HepG2 (cell line): ENCODE measurements at regions not wholly inside any gene's neighbourhood (a gene's known extent, or its start where the extent isn't known, plus 50 kb on each side); places are given as distances from the start of the nearest gene placed in this dataset.

ENCODE experiments used
- ATAC-seq: fragments of 200-7000 bp; cut with Tn5 transposase; 3 replicates; pipeline ENCODE4 v1.9.1; 2020; ENCODE audit warnings: mild to moderate bottlenecking, moderate library complexity
- BruUV-seq: library from RNA; stranded (reverse); fragments of 400-500 nt; replicated peaks from 2 replicates; lab custom pipeline; 2021; lab: Mats Ljungman, UMichigan
- CTCF ChIA-PET: fragments of 300-600 bp; formaldehyde crosslinking; extraction: SDS; loops from one replicate; lab custom pipeline; 2021; ENCODE audit warnings: low total read pairs, inconsistent platforms, low intra/inter-chr PET ratio; lab: Yijun Ruan, JAX
- POLR2A ChIA-PET: fragments of 350-600 bp; sonication (Branson Sonifier 250); formaldehyde crosslinking; loops from one replicate; lab custom pipeline; 2020; ENCODE audit warnings: antibody characterized with exemption, inconsistent platforms; lab: Yijun Ruan, JAX
- DNase-seq: peaks from one replicate; pipeline ENCODE4 v3.0.0-alpha.2; 2015; ENCODE audit warnings: low spot score
- FAIRE-seq: peaks from 3 replicates; lab custom pipeline; 2011; peaks lifted over from hg19 to GRCh38; lab: Jason Lieb, UNC
- H2AFZ ChIP-seq: one replicate; pipeline ENCODE4 v1.6.1; 2011; ENCODE audit warnings: low read length, inconsistent platforms
- H3K27ac ChIP-seq: fragments of 300-600 bp; 3 replicates; pipeline ENCODE4 v1.8.0; 2011; ENCODE audit warnings: mixed run types, mild to moderate bottlenecking, mixed read lengths, low read length, inconsistent platforms; ENCODE audit not compliant: insufficient read depth; ENCODE audit errors: extremely low read length
- H3K27me3 ChIP-seq, 2 experiments: fragments of 200-600 bp in 1 of 2; 2 replicates in 1 of 2; 3 replicates in 1 of 2; pipeline versions ENCODE4 v1.6.0 to v1.8.0; 2011; ENCODE audit warnings: low read length in 2 of 2, mild to moderate bottlenecking in 2 of 2, moderate library complexity in 2 of 2, inconsistent platforms in 1 of 2; ENCODE audit not compliant: insufficient read depth in 2 of 2, control insufficient read depth in 1 of 2
- H3K36me3 ChIP-seq, 2 experiments: fragments of 200-600 bp in 1 of 2; replicated peaks in 1 of 2; 2 replicates in 1 of 2; 3 replicates in 1 of 2; pipeline versions ENCODE4 v1.5.1 to v1.8.0; 2011; ENCODE audit warnings: low read length in 2 of 2, inconsistent platforms in 1 of 2; ENCODE audit not compliant: insufficient read depth in 2 of 2, control insufficient read depth in 1 of 2
- H3K4me1 ChIP-seq: 2 replicates; pipeline ENCODE4 v1.5.1; 2012; ENCODE audit warnings: low read length, inconsistent platforms; ENCODE audit not compliant: insufficient read depth
- H3K4me2 ChIP-seq: 2 replicates; pipeline ENCODE4 v1.6.0; 2011; ENCODE audit warnings: low read depth, low read length, inconsistent platforms
- H3K4me3 ChIP-seq, 3 experiments: fragments of 200-600 bp in 1 of 3; sonication (generic), shearing (Covaris generic) in 1 of 3; replicated peaks in 1 of 3; 2 replicates each; pipeline ENCODE4 v1.5.1; 2011 to 2016; ENCODE audit warnings: low read length in 3 of 3, inconsistent platforms in 2 of 3, low read depth in 2 of 3, mild to moderate bottlenecking in 2 of 3, control low read depth in 1 of 3, mixed read lengths in 1 of 3; ENCODE audit not compliant: insufficient read depth in 1 of 3
- H3K79me2 ChIP-seq: one replicate; pipeline ENCODE4 v1.6.1; 2011; ENCODE audit warnings: low read length, inconsistent platforms; ENCODE audit not compliant: insufficient read depth
- H3K9ac ChIP-seq: 2 replicates; pipeline ENCODE4 v1.6.0; 2011; ENCODE audit warnings: mild to moderate bottlenecking, low read depth, low read length, inconsistent platforms; ENCODE audit not compliant: insufficient read depth
- H3K9me3 ChIP-seq: 2 replicates; pipeline ENCODE4 v1.5.1; 2012; ENCODE audit warnings: mild to moderate bottlenecking, low read length
- H4K20me1 ChIP-seq: 2 replicates; pipeline ENCODE4 v1.6.0; 2011; ENCODE audit warnings: inconsistent platforms, mild to moderate bottlenecking, low read length, moderate library complexity; ENCODE audit not compliant: insufficient read depth
- CEBPB ChIP-seq: IDR thresholded peaks from 2 replicates; pipeline ENCODE4 v1.6.1; 2011; ENCODE audit warnings: low read depth, low read length, improper control_type of control experiment, borderline replicate concordance
- DNMT3B ChIP-seq: conservative IDR thresholded peaks from 2 replicates; pipeline ENCODE4 v1.6.1; 2016; ENCODE audit warnings: missing biosample characterization, control low read depth
- IKZF4 ChIP-seq: sonication (generic); formaldehyde crosslinking; IDR thresholded peaks from 2 replicates; pipeline ENCODE4 v1.5.1; 2020; ENCODE audit warnings: borderline replicate concordance, mild to moderate bottlenecking, low read depth, missing genetic modification reagents; ENCODE audit errors: not compliant biosample characterization
- MAZ ChIP-seq, 2 experiments: sonication (generic) in 1 of 2; formaldehyde crosslinking in 1 of 2; IDR thresholded peaks; 2 replicates each; pipeline versions ENCODE4 v1.5.0 to v1.6.1; 2012 to 2020; ENCODE audit warnings: low read depth in 2 of 2, mild to moderate bottlenecking in 2 of 2, borderline replicate concordance in 1 of 2, improper control_type of control experiment in 1 of 2, low read length in 1 of 2, missing genetic modification reagents in 1 of 2, moderate library complexity in 1 of 2
- MIER2 ChIP-seq: IDR thresholded peaks from 2 replicates; pipeline ENCODE4 v1.6.1; 2016; ENCODE audit warnings: missing biosample characterization, missing genetic modification reagents
- SMC3 ChIP-seq: IDR thresholded peaks from 2 replicates; pipeline ENCODE4 v1.6.1; 2011; ENCODE audit warnings: low read length, improper control_type of control experiment
- SP140L ChIP-seq: sonication (generic); formaldehyde crosslinking; IDR thresholded peaks from 2 replicates; pipeline ENCODE4 v1.4.0; 2020; ENCODE audit warnings: missing genetic modification reagents, borderline replicate concordance
- ZKSCAN1 ChIP-seq: fragments of 150-350 bp; IDR thresholded peaks from 2 replicates; pipeline ENCODE4 v1.6.1; 2014; ENCODE audit warnings: low read length
- ZNF703 ChIP-seq: sonication (generic); formaldehyde crosslinking; IDR thresholded peaks from 2 replicates; pipeline ENCODE4 v1.5.1; 2020; ENCODE audit warnings: missing genetic modification reagents, mild to moderate bottlenecking, moderate library complexity, borderline replicate concordance
- ZNF850 ChIP-seq: sonication (generic); formaldehyde crosslinking; conservative IDR thresholded peaks from 2 replicates; pipeline ENCODE4 v1.9.0; 2021; ENCODE audit warnings: mild to moderate bottlenecking, missing genetic modification reagents
- WGBS: methylation state at CpG from one replicate; pipeline ENCODE4 v1.1.6; 2017; ENCODE audit warnings: low lambda C conversion rate; 5-methylcytosine and 5-hydroxymethylcytosine counted together
- in situ Hi-C: cut with HindIII; loops from 2 replicates; pipeline ENCODE4 v1.10.0; 2017; ENCODE audit warnings: low pct_unique_long_range_greater_than_20kb; ENCODE audit not compliant: extremely low pct_ligation_motif_present
- intact Hi-C: fragments of 100-400 bp; cut with micrococcal nuclease; formaldehyde crosslinking; loops from one replicate; pipeline ENCODE4 v1.10.0; 2022; ENCODE audit not compliant: unreplicated experiment

GRCh38 chr4:4666187-4666586 is 124.3 kb upstream of the STX18 start:
- H3K9me3 ChIP-seq, result no peaks in the 10 kb centered on the region
- no peaks in the 10 kb centered on the region for H4K20me1 ChIP-seq
- ChIA-PET POLR2A (no interaction called here), CTCF (no interaction called here)
- ATAC-seq (no peak), FAIRE-seq (no peak), DNase-seq (no peak)
- H3K79me2 ChIP-seq, result no peaks in the 10 kb centered on the region
- WGBS, result 94% methylated on average over 7 of the region's 7 CpGs
- in situ Hi-C loops, result no loop called here
- no peaks in the 10 kb centered on the region for H3K27me3 ChIP-seq
- intact Hi-C loops, result no loop called here
- no peak overlapping the region for H3K4me3 ChIP-seq
- H2AFZ ChIP-seq, result no peak overlapping the region
- peaks cover 34% of the 10 kb centered on the region for H3K4me1 ChIP-seq
- BruUV-seq, result no TSS peak
- no peak overlapping the region for H3K4me2 ChIP-seq
- H3K27ac ChIP-seq, result no peak overlapping the region
- no peaks in the 10 kb centered on the region for H3K36me3 ChIP-seq
- TF ChIP-seq MAZ (IDR thresholded peaks at IDR 0.05; ENCODE audit: borderline replicate concordance, low read depth, low read length) (no peak), MAZ (CRISPR knock-in tag; IDR thresholded peaks at IDR 0.05; ENCODE audit: low read depth) (no peak), ZNF850 (CRISPR knock-in tag) (no peak), MIER2 (CRISPR knock-in tag) (no peak)
- no peak overlapping the region for H3K9ac ChIP-seq

- H3K4me1 ChIP-seq, result peaks cover 39% of the 10 kb centered on the region
- H3K9me3 ChIP-seq, result no peaks in the 10 kb centered on the region
- H3K27me3 ChIP-seq, result no peaks in the 10 kb centered on the region
- no peak overlapping the region for H3K4me2 ChIP-seq
- H3K9ac ChIP-seq, result no peak overlapping the region
- FAIRE-seq (no peak), ATAC-seq (no peak), DNase-seq (no peak)
- H4K20me1 ChIP-seq, result no peaks in the 10 kb centered on the region
- H3K36me3 ChIP-seq, result no peaks in the 10 kb centered on the region
- no peak overlapping the region for H3K4me3 ChIP-seq
- CTCF ChIA-PET, result no interaction called here
- POLR2A ChIA-PET, result no interaction called here
- in situ Hi-C loops, result no loop called here
- no peak overlapping the region for H2AFZ ChIP-seq
- H3K27ac ChIP-seq, result no peak overlapping the region
- no TSS peak for BruUV-seq
- WGBS, result 97% methylated on average over 4 of the region's 5 CpGs
- no peaks in the 10 kb centered on the region for H3K79me2 ChIP-seq
- intact Hi-C loops, result no loop called here
- TF ChIP-seq DNMT3B (CRISPR knock-in tag) (no peak), IKZF4 (CRISPR knock-in tag) (no peak), ZKSCAN1 (0 out of 2 replicates have a peak, but pooled peaks have one; percentile 34), ZNF703 (CRISPR knock-in tag) (no peak), SP140L (CRISPR knock-in tag) (no peak), SMC3 (no peak), CEBPB (no peak)
Observed at GRCh38 chr4:4664234-4664633, 122.4 kb upstream of the STX18 start.
